Esophagus squamous epithelium (tissue), 4 donors: ENCODE measurements at regions not wholly inside any gene's neighbourhood (a gene's known extent, or its start where the extent isn't known, plus 50 kb on each side); places are given as distances from the start of the nearest gene placed in this dataset.

Source experiments
- POLR2A ChIP-seq, 4 donors: fragments of 450-650 bp; IDR thresholded peaks; one replicate each; pipeline ENCODE4 v1.6.1; 2017; ENCODE audit warnings: antibody characterized with exemption in 4 of 4, mild to moderate bottlenecking in 4 of 4, moderate library complexity in 3 of 4
- TF ChIP-seq, protein P1 (sequence below), 6 experiments: fragments of 450-650 bp in 4 of 6; fragments of 200-600 bp in 2 of 6; sonication (generic) in 2 of 6; IDR thresholded peaks; one replicate each; pipeline ENCODE4 v1.5.1; 2016 to 2019; ENCODE audit warnings: antibody characterized with exemption in 6 of 6, mild to moderate bottlenecking in 4 of 6, moderate library complexity in 4 of 6

DNA sequence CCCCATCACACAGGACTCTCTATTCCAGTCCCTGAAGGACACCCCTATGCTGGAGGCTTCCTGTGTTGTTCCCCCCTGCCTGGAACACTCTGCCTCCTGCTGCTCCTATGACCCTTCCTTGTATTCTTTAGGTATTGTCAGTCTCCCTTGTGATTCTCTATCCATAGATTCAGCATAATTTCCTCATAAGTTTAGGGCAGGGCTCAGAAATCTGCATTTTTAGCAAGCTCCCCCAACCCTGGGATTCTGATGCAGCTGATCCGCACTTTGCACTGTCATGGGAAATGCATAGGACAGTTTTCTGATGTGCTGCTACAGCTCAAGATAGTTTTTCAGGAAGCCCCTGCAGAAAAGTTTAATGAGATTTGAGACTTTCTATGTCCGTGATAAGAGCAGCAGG is 79.9 kb downstream of the ADRA2A start:
- TF ChIP-seq, protein P1, sequence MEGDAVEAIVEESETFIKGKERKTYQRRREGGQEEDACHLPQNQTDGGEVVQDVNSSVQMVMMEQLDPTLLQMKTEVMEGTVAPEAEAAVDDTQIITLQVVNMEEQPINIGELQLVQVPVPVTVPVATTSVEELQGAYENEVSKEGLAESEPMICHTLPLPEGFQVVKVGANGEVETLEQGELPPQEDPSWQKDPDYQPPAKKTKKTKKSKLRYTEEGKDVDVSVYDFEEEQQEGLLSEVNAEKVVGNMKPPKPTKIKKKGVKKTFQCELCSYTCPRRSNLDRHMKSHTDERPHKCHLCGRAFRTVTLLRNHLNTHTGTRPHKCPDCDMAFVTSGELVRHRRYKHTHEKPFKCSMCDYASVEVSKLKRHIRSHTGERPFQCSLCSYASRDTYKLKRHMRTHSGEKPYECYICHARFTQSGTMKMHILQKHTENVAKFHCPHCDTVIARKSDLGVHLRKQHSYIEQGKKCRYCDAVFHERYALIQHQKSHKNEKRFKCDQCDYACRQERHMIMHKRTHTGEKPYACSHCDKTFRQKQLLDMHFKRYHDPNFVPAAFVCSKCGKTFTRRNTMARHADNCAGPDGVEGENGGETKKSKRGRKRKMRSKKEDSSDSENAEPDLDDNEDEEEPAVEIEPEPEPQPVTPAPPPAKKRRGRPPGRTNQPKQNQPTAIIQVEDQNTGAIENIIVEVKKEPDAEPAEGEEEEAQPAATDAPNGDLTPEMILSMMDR (IDR thresholded peaks at IDR 0.05), result no peak
- no peak for TF ChIP-seq POLR2A (IDR thresholded peaks at IDR 0.05)
